ENCODE measurements at regions not wholly inside any gene's neighbourhood (a gene's known extent, or its start where the extent isn't known, plus 50 kb on each side); places are given as distances from the start of the nearest gene placed in this dataset.
A peak's percentile ranks its signal among the peaks of the same experiment; 100 is the strongest.

- TF ChIP-seq, protein P1, sequence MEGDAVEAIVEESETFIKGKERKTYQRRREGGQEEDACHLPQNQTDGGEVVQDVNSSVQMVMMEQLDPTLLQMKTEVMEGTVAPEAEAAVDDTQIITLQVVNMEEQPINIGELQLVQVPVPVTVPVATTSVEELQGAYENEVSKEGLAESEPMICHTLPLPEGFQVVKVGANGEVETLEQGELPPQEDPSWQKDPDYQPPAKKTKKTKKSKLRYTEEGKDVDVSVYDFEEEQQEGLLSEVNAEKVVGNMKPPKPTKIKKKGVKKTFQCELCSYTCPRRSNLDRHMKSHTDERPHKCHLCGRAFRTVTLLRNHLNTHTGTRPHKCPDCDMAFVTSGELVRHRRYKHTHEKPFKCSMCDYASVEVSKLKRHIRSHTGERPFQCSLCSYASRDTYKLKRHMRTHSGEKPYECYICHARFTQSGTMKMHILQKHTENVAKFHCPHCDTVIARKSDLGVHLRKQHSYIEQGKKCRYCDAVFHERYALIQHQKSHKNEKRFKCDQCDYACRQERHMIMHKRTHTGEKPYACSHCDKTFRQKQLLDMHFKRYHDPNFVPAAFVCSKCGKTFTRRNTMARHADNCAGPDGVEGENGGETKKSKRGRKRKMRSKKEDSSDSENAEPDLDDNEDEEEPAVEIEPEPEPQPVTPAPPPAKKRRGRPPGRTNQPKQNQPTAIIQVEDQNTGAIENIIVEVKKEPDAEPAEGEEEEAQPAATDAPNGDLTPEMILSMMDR (IDR thresholded peaks at IDR 0.05), result no peak
- H3K9me3 Mint-ChIP-seq (ENCODE audit: low read depth), result peaks cover 2% of the 10 kb centered on the region
- no peak for DNase-seq (ENCODE audit: low spot score)
Observed at GRCh38 chr2:120684289-120685065, 51.2 kb upstream of the GLI2 start.

GRCh38 chr2:120685066-120685973 lies 50.3 kb upstream of the GLI2 start:
- no peak overlapping the region for H3K4me3 Mint-ChIP-seq (ENCODE audit: unreplicated experiment)
- peaks cover 2% of the 10 kb centered on the region for H3K9me3 Mint-ChIP-seq (ENCODE audit: low read depth)
- DNase-seq (ENCODE audit: low spot score), result no peak
- H3K36me3 Mint-ChIP-seq (ENCODE audit: low read depth), result no peaks in the 10 kb centered on the region
- H3K27ac Mint-ChIP-seq (ENCODE audit: unreplicated experiment), result no peak overlapping the region
- TF ChIP-seq, protein P1 (IDR thresholded peaks at IDR 0.05), result no peak
- H3K4me1 Mint-ChIP-seq (ENCODE audit: low read depth), result peaks cover 8% of the 10 kb centered on the region
- peaks cover 22% of the 10 kb centered on the region for H3K27me3 Mint-ChIP-seq (ENCODE audit: low read depth)

More at GRCh38 chr2:120684289-120685065, 51.2 kb upstream of the GLI2 start:
- Mint-ChIP-seq H3K27ac (ENCODE audit: unreplicated experiment) (peak overlapping the region; percentile 41), H3K4me3 (ENCODE audit: unreplicated experiment) (no peak overlapping the region), H3K4me1 (ENCODE audit: low read depth) (peaks cover 11% of the 10 kb centered on the region), H3K27me3 (ENCODE audit: low read depth) (peaks cover 17% of the 10 kb centered on the region), H3K36me3 (ENCODE audit: low read depth) (no peaks in the 10 kb centered on the region)
